ENCODE measurements at regions not wholly inside any gene's neighbourhood (a gene's known extent, or its start where the extent isn't known, plus 50 kb on each side); places are given as distances from the start of the nearest gene placed in this dataset.

DNA sequence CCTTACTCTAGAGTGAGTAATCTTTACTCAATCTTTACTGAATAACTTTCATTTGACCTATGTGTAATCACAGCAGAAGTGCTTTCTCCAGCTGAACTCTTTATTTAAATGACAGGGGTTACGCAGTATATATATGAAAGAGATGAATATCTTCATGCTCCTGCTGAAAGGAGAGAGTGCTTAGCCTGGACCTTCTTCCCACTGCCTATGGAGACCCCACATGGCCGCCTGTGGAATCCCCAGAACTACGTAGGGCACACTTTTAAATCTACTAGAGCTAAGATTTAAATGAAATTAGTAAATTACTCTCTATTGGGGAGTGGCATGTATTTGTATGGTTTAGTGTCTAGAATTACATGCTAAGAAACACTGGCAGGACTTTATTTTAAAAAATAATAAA is 391.2 kb downstream of the ANKRD50 start:
- TF ChIP-seq, protein P1, sequence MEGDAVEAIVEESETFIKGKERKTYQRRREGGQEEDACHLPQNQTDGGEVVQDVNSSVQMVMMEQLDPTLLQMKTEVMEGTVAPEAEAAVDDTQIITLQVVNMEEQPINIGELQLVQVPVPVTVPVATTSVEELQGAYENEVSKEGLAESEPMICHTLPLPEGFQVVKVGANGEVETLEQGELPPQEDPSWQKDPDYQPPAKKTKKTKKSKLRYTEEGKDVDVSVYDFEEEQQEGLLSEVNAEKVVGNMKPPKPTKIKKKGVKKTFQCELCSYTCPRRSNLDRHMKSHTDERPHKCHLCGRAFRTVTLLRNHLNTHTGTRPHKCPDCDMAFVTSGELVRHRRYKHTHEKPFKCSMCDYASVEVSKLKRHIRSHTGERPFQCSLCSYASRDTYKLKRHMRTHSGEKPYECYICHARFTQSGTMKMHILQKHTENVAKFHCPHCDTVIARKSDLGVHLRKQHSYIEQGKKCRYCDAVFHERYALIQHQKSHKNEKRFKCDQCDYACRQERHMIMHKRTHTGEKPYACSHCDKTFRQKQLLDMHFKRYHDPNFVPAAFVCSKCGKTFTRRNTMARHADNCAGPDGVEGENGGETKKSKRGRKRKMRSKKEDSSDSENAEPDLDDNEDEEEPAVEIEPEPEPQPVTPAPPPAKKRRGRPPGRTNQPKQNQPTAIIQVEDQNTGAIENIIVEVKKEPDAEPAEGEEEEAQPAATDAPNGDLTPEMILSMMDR (IDR thresholded peaks at IDR 0.05; ENCODE audit: low read length): no peak
- TF ChIP-seq EZH2 (optimal IDR thresholded peaks at IDR 0.05; ENCODE audit: low read depth, low read length) (no peak), EZH2phosphoT487 (IDR thresholded peaks at IDR 0.05; ENCODE audit: low read length) (no peak)

All from MM.1S (cell line).